ENCODE measurements at regions not wholly inside any gene's neighbourhood (a gene's known extent, or its start where the extent isn't known, plus 50 kb on each side); places are given as distances from the start of the nearest gene placed in this dataset.

- no peaks in the 10 kb centered on the region for H3K9me2 ChIP-seq (ENCODE audit: low read depth, low read length)
- no peaks in the 10 kb centered on the region for H3K36me3 ChIP-seq (ENCODE audit: insufficient read depth, low read length)
- no peaks in the 10 kb centered on the region for H3K4me1 ChIP-seq (ENCODE audit: insufficient read depth, low read length, severe bottlenecking)
- no peak overlapping the region for H3K4me3 ChIP-seq (ENCODE audit: low read depth, low read length, poor library complexity, severe bottlenecking)
- H2AFZ ChIP-seq (ENCODE audit: low read length) = no peak overlapping the region
- no peaks in the 10 kb centered on the region for H3K9me3 ChIP-seq (ENCODE audit: low read length)
- no peaks in the 10 kb centered on the region for H3K27me3 ChIP-seq (ENCODE audit: insufficient read depth, low read length)
- H3K4me2 ChIP-seq (ENCODE audit: low read length) = no peak overlapping the region
- no peaks in the 10 kb centered on the region for H3K79me2 ChIP-seq (ENCODE audit: insufficient read depth, low read length)
- H4K20me1 ChIP-seq (ENCODE audit: insufficient read depth, low read length) = no peaks in the 10 kb centered on the region
- TF ChIP-seq EZH2 (IDR thresholded peaks at IDR 0.05; ENCODE audit: borderline replicate concordance, low read length) (no peak), CTCF (IDR thresholded peaks at IDR 0.05; ENCODE audit: low read length) (no peak)
- H3K27ac ChIP-seq (ENCODE audit: low read depth, low read length, poor library complexity, severe bottlenecking) = no peak overlapping the region
- no peaks in the 10 kb centered on the region for H3F3A ChIP-seq (ENCODE audit: insufficient read depth, low read length)
- no peak overlapping the region for H3K9ac ChIP-seq (ENCODE audit: low read length)
These were observed 257.3 kb downstream of the SOD2 start for GRCh38 chr6:159435701-159436100.

- Histone ChIP-seq H3K36me3 (ENCODE audit: insufficient read depth, low read length) (no peaks in the 10 kb centered on the region), H3K4me2 (ENCODE audit: low read length) (no peak overlapping the region), H2AFZ (ENCODE audit: low read length) (no peak overlapping the region), H3K9me2 (ENCODE audit: low read depth, low read length) (no peaks in the 10 kb centered on the region), H3F3A (ENCODE audit: insufficient read depth, low read length) (no peaks in the 10 kb centered on the region), H4K20me1 (ENCODE audit: insufficient read depth, low read length) (no peaks in the 10 kb centered on the region), H3K27me3 (ENCODE audit: insufficient read depth, low read length) (no peaks in the 10 kb centered on the region), H3K4me1 (ENCODE audit: insufficient read depth, low read length, severe bottlenecking) (no peaks in the 10 kb centered on the region), H3K4me3 (ENCODE audit: low read depth, low read length, poor library complexity, severe bottlenecking) (no peak overlapping the region), H3K27ac (ENCODE audit: low read depth, low read length, poor library complexity, severe bottlenecking) (no peak overlapping the region), H3K9ac (ENCODE audit: low read length) (no peak overlapping the region), H3K79me2 (ENCODE audit: insufficient read depth, low read length) (no peaks in the 10 kb centered on the region), H3K9me3 (ENCODE audit: low read length) (no peaks in the 10 kb centered on the region)
- TF ChIP-seq CTCF (IDR thresholded peaks at IDR 0.05; ENCODE audit: low read length) (no peak), EZH2 (IDR thresholded peaks at IDR 0.05; ENCODE audit: borderline replicate concordance, low read length) (no peak)
These were observed 258.6 kb downstream of the SOD2 start for GRCh38 chr6:159434410-159434809.

GRCh38 chr6:159433550-159433949, 259.5 kb downstream of the SOD2 start:
- Histone ChIP-seq H3K4me3 (ENCODE audit: low read depth, low read length, poor library complexity, severe bottlenecking) (no peak overlapping the region), H3F3A (ENCODE audit: insufficient read depth, low read length) (no peaks in the 10 kb centered on the region), H3K9me3 (ENCODE audit: low read length) (no peaks in the 10 kb centered on the region), H3K4me1 (ENCODE audit: insufficient read depth, low read length, severe bottlenecking) (no peaks in the 10 kb centered on the region), H3K27ac (ENCODE audit: low read depth, low read length, poor library complexity, severe bottlenecking) (no peak overlapping the region), H4K20me1 (ENCODE audit: insufficient read depth, low read length) (no peaks in the 10 kb centered on the region), H3K79me2 (ENCODE audit: insufficient read depth, low read length) (no peaks in the 10 kb centered on the region), H3K27me3 (ENCODE audit: insufficient read depth, low read length) (no peaks in the 10 kb centered on the region), H3K9me2 (ENCODE audit: low read depth, low read length) (no peaks in the 10 kb centered on the region), H3K4me2 (ENCODE audit: low read length) (no peak overlapping the region), H3K36me3 (ENCODE audit: insufficient read depth, low read length) (no peaks in the 10 kb centered on the region), H2AFZ (ENCODE audit: low read length) (no peak overlapping the region), H3K9ac (ENCODE audit: low read length) (no peak overlapping the region)
- TF ChIP-seq CTCF (IDR thresholded peaks at IDR 0.05; ENCODE audit: low read length) = no peak
- TF ChIP-seq EZH2 (IDR thresholded peaks at IDR 0.05; ENCODE audit: borderline replicate concordance, low read length) = no peak
